ENCODE measurements at regions not wholly inside any gene's neighbourhood (a gene's known extent, or its start where the extent isn't known, plus 50 kb on each side); places are given as distances from the start of the nearest gene placed in this dataset.

GRCh38 chr14:106346534-106347290 lies 820.3 kb downstream of the TMEM121 start:
- TF ChIP-seq CTCF (IDR thresholded peaks at IDR 0.05) (no peak), POLR2A (IDR thresholded peaks at IDR 0.05) (no peak)
